ENCODE measurements at regions not wholly inside any gene's neighbourhood (a gene's known extent, or its start where the extent isn't known, plus 50 kb on each side); places are given as distances from the start of the nearest gene placed in this dataset.

DNA sequence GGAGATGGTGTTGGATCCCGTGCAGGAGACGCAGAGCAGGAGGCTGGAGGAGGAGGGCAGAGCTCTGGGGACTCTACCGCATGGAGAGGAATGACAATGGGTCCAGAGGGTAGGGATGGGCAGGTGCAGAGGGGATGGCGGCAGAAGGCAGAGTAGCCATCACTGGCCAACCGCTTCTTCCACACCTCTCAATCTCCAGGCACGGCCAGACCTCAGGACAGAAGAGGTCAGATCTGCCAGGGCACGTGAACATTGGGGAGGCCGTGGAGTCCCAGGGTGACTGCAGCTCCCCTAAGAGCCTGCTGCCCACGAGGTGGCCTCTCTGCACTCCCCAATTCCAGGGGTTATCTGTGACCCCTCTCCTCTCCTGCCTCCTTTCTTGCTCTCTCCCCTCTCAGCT is 162.7 kb upstream of the HDAC4 start:
- no peak overlapping the region for H3K4me3 Mint-ChIP-seq
- H3K4me1 ChIP-seq: no peaks in the 10 kb centered on the region
- no peaks in the 10 kb centered on the region for H3K9me3 ChIP-seq (ENCODE audit: low read depth)
- TF ChIP-seq CTCF (IDR thresholded peaks at IDR 0.05) (no peak), EZH2 (IDR thresholded peaks at IDR 0.05) (no peak), EZH2phosphoT487 (IDR thresholded peaks at IDR 0.05) (no peak)
- H3K36me3 ChIP-seq: no peaks in the 10 kb centered on the region
- H3K9me3 Mint-ChIP-seq: no peaks in the 10 kb centered on the region
- H3K4me3 ChIP-seq: no peak overlapping the region
- no peak overlapping the region for H3K27ac Mint-ChIP-seq
- H3K4me1 Mint-ChIP-seq: no peaks in the 10 kb centered on the region
- H3K79me2 ChIP-seq (ENCODE audit: low read depth): no peaks in the 10 kb centered on the region
- H3K4me2 ChIP-seq: no peak overlapping the region
- no peaks in the 10 kb centered on the region for H4K20me1 ChIP-seq (ENCODE audit: low read depth)
- no peaks in the 10 kb centered on the region for H3K36me3 Mint-ChIP-seq
- no peak overlapping the region for H2AFZ ChIP-seq (replicated peaks)
- H3K27me3 Mint-ChIP-seq (ENCODE audit: insufficient read depth, low read depth): no peaks in the 10 kb centered on the region
- H3K27me3 ChIP-seq: no peaks in the 10 kb centered on the region
- DNase-seq (ENCODE audit: low spot score): no peak
- no peak overlapping the region for H3K27ac ChIP-seq
- H3K9ac ChIP-seq: no peak overlapping the region
- no peaks in the 10 kb centered on the region for H3F3A ChIP-seq (ENCODE audit: low read depth)

GRCh38 chr2:239561446-239562001 is 160.7 kb upstream of the HDAC4 start:
- DNase-seq (ENCODE audit: low spot score): no peak

GRCh38 chr2:239559417-239560261 is 158.8 kb upstream of the HDAC4 start:
- H3K4me3 Mint-ChIP-seq: no peak overlapping the region
- no peaks in the 10 kb centered on the region for H3K36me3 Mint-ChIP-seq
- Histone ChIP-seq H3K4me1 (no peaks in the 10 kb centered on the region), H4K20me1 (ENCODE audit: low read depth) (no peaks in the 10 kb centered on the region), H3K9ac (no peak overlapping the region), H3K4me2 (no peak overlapping the region), H2AFZ (replicated peaks) (no peak overlapping the region), H3K36me3 (no peaks in the 10 kb centered on the region), H3K4me3 (no peak overlapping the region), H3K27ac (no peak overlapping the region), H3K9me3 (ENCODE audit: low read depth) (no peaks in the 10 kb centered on the region), H3K27me3 (no peaks in the 10 kb centered on the region), H3K79me2 (ENCODE audit: low read depth) (no peaks in the 10 kb centered on the region), H3F3A (ENCODE audit: low read depth) (no peaks in the 10 kb centered on the region)
- H3K27me3 Mint-ChIP-seq (ENCODE audit: insufficient read depth, low read depth): no peaks in the 10 kb centered on the region
- H3K9me3 Mint-ChIP-seq: no peaks in the 10 kb centered on the region
- H3K27ac Mint-ChIP-seq: no peak overlapping the region
- DNase-seq (ENCODE audit: low spot score): no peak
- TF ChIP-seq CTCF (IDR thresholded peaks at IDR 0.05) (no peak), EZH2phosphoT487 (IDR thresholded peaks at IDR 0.05) (no peak), EZH2 (IDR thresholded peaks at IDR 0.05) (no peak)
- H3K4me1 Mint-ChIP-seq: no peaks in the 10 kb centered on the region

More at GRCh38 chr2:239561446-239562001, 160.7 kb upstream of the HDAC4 start:
- Histone ChIP-seq H3K36me3 (no peaks in the 10 kb centered on the region), H4K20me1 (ENCODE audit: low read depth) (no peaks in the 10 kb centered on the region), H3K4me2 (no peak overlapping the region), H3F3A (ENCODE audit: low read depth) (no peaks in the 10 kb centered on the region), H3K4me1 (no peaks in the 10 kb centered on the region), H3K27me3 (no peaks in the 10 kb centered on the region), H3K79me2 (ENCODE audit: low read depth) (no peaks in the 10 kb centered on the region), H3K9me3 (ENCODE audit: low read depth) (no peaks in the 10 kb centered on the region), H3K4me3 (no peak overlapping the region), H3K9ac (no peak overlapping the region), H2AFZ (replicated peaks) (no peak overlapping the region), H3K27ac (no peak overlapping the region)
- H3K4me1 Mint-ChIP-seq: no peaks in the 10 kb centered on the region
- no peaks in the 10 kb centered on the region for H3K9me3 Mint-ChIP-seq
- no peaks in the 10 kb centered on the region for H3K36me3 Mint-ChIP-seq
- no peak overlapping the region for H3K4me3 Mint-ChIP-seq
- H3K27ac Mint-ChIP-seq: no peak overlapping the region
- TF ChIP-seq CTCF (IDR thresholded peaks at IDR 0.05) (no peak), EZH2phosphoT487 (IDR thresholded peaks at IDR 0.05) (no peak), EZH2 (IDR thresholded peaks at IDR 0.05) (no peak)
- H3K27me3 Mint-ChIP-seq (ENCODE audit: insufficient read depth, low read depth): no peaks in the 10 kb centered on the region

Data from neural progenitor cell (in vitro differentiated cells).